ENCODE measurements at regions not wholly inside any gene's neighbourhood (a gene's known extent, or its start where the extent isn't known, plus 50 kb on each side); places are given as distances from the start of the nearest gene placed in this dataset.
A peak's percentile ranks its signal among the peaks of the same experiment; 100 is the strongest.

DNA sequence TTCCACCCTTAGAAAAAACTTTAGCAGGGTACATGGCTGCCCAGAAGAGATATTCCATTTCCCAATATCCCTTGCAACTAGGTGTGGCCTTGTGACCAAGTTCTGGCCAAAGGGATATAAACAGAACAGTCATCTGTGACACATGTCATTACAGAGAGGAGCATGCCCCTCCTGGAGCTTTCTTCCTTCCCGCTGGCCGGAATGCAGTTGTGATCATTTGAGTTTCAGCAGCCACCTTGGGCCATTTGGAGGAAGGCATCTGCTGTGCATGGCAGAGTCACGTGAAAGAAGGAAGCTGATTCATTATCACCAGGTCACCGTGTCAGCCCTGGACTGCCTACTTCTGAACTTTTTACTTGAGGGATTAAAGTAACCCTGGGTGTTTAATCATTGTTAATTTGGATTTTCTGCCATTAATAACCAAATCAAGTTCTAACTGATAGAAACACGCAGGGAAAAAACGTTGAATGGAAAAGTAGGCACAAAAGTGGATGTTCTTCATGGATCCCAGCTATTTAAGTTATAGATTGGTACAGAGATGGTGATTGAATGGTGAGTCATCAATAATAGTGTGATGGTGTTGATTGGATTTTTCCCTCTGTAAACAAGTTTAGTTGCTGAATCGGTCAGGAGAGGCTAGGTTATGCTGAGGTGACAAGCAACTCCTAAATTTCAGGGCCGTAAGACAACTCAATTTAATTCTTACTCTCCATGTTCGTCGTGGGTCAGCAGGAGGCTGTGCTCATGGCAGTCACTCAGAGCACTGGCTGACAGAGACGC lies 80.7 kb upstream of the CCDC167 start:
- no peaks in the 10 kb centered on the region for H3K9me3 ChIP-seq

DNA sequence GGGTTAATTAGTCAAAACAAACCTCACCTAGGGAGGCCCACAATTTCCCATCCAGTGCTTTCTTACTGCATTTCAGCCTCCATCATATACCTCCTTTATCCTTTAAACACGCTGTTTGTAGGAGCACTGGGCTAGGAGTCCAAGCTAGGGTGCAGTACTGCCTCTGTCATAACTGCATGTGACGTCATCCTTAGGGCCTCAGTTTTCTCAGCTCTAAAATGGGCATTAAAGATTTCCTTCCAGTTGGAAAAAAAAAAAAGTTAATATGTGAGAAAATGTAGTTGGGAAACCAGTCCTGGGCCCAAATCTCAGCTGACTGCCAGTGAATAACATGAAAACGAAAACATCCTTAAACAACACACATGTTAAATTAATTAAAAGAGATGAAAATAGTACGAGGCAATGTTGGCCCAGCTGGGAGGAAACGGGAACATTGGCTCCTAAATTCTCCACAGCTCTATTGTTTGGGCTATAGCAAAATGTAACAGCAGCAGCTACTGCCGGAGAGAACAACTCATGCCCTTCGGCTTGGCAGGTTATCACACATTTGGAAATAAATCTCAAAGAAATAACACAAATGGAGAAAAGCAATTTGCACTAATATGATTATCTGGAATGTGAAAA lies 79.9 kb upstream of the CCDC167 start:
- no peaks in the 10 kb centered on the region for H3K4me1 ChIP-seq
- DNase-seq = no peak
- WGBS (ENCODE audit: insufficient coverage, low coverage, low lambda C conversion rate, missing lambda C conversion rate) = 77% methylated on average over 7 of the region's 7 CpGs
- H3K4me3 ChIP-seq = no peak overlapping the region
- H3K27ac ChIP-seq = no peak overlapping the region
- no peaks in the 10 kb centered on the region for H3K27me3 ChIP-seq
- intact Hi-C loops (cut with DNase I) = no loop called here
- H3K9me3 ChIP-seq = no peaks in the 10 kb centered on the region
- ATAC-seq = no peak
- no peaks in the 10 kb centered on the region for H3K36me3 ChIP-seq
- TF ChIP-seq, protein P1, sequence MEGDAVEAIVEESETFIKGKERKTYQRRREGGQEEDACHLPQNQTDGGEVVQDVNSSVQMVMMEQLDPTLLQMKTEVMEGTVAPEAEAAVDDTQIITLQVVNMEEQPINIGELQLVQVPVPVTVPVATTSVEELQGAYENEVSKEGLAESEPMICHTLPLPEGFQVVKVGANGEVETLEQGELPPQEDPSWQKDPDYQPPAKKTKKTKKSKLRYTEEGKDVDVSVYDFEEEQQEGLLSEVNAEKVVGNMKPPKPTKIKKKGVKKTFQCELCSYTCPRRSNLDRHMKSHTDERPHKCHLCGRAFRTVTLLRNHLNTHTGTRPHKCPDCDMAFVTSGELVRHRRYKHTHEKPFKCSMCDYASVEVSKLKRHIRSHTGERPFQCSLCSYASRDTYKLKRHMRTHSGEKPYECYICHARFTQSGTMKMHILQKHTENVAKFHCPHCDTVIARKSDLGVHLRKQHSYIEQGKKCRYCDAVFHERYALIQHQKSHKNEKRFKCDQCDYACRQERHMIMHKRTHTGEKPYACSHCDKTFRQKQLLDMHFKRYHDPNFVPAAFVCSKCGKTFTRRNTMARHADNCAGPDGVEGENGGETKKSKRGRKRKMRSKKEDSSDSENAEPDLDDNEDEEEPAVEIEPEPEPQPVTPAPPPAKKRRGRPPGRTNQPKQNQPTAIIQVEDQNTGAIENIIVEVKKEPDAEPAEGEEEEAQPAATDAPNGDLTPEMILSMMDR (IDR thresholded peaks at IDR 0.05) = no peak
- no peak for TF ChIP-seq POLR2A (IDR thresholded peaks at IDR 0.05)

More for the DNA sequence above, 80.7 kb upstream of the CCDC167 start:
- intact Hi-C loops (cut with DNase I) = no loop called here
- no peak overlapping the region for H3K4me3 ChIP-seq
- no peaks in the 10 kb centered on the region for H3K36me3 ChIP-seq
- DNase-seq (no peak), ATAC-seq (no peak)
- WGBS (ENCODE audit: insufficient coverage, low coverage, low lambda C conversion rate, missing lambda C conversion rate) = 73% methylated on average over 9 of the region's 11 CpGs
- H3K4me1 ChIP-seq = no peaks in the 10 kb centered on the region
- H3K27me3 ChIP-seq = no peaks in the 10 kb centered on the region
- no peak overlapping the region for H3K27ac ChIP-seq
- TF ChIP-seq, protein P1 (IDR thresholded peaks at IDR 0.05) = no peak
- TF ChIP-seq POLR2A (IDR thresholded peaks at IDR 0.05) = no peak

DNA sequence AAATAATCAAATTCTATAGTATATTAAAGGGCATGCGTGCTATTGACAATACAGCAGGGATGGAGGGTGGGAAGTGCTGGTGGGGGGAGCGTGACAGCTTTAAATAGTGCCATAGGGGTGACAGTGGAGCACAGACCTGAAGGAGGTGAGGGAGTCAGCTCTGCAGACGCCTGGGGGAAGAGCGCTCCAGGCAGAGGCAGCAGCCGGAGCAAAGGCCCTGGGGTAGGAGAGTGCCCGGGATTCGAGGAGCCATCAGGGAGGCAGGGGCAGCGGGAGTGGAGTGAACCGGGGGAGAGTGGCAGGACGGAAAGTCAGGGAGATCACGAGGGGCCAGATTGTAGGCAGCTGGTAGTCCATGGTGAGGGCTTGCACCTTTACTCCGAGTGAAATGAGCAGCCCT lies 78.4 kb upstream of the CCDC167 start:
- no peaks in the 10 kb centered on the region for H3K9me3 ChIP-seq
- H3K27ac ChIP-seq = no peak overlapping the region
- no peaks in the 10 kb centered on the region for H3K27me3 ChIP-seq
- no peak for TF ChIP-seq POLR2A (IDR thresholded peaks at IDR 0.05)
- TF ChIP-seq, protein P1 (IDR thresholded peaks at IDR 0.05) = no peak
- H3K4me1 ChIP-seq = no peaks in the 10 kb centered on the region
- WGBS (ENCODE audit: insufficient coverage, low coverage, low lambda C conversion rate, missing lambda C conversion rate) = 71% methylated on average over 9 of the region's 12 CpGs
- intact Hi-C loops (cut with DNase I) = no loop called here
- ATAC-seq (peak in 1 of 4 donors; percentile 20), DNase-seq (no peak)
- H3K4me3 ChIP-seq = no peak overlapping the region
- no peaks in the 10 kb centered on the region for H3K36me3 ChIP-seq

DNA sequence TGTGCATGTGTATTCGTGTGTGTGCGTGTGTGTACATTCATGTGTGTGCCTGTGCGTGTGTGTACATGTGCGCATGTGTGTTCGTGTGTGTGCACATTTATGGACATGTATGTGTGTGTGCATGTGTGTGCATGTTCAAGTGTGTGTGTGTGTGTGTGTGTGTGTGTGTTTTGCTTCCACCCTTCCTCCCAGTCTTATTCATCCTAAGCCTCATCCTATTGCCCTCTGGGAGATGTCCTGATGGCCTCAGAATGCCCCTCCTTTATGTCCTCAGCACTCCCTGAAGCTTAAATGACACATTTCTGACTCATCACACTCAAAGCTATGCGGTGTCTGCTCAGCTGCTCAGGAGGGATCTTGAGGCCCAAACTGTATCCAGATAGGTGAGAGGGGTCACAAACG lies 76.6 kb upstream of the CCDC167 start:
- TF ChIP-seq POLR2A (IDR thresholded peaks at IDR 0.05) = no peak
- TF ChIP-seq, protein P1 (IDR thresholded peaks at IDR 0.05) = no peak
- no peaks in the 10 kb centered on the region for H3K36me3 ChIP-seq
- no peak overlapping the region for H3K4me3 ChIP-seq
- intact Hi-C loops (cut with DNase I) = no loop called here
- no peak overlapping the region for H3K27ac ChIP-seq
- DNase-seq (no peak), ATAC-seq (no peak)
- H3K9me3 ChIP-seq = no peaks in the 10 kb centered on the region
- WGBS (ENCODE audit: insufficient coverage, low coverage, low lambda C conversion rate, missing lambda C conversion rate) = 64% methylated on average over 7 of the region's 7 CpGs
- no peaks in the 10 kb centered on the region for H3K4me1 ChIP-seq
- no peaks in the 10 kb centered on the region for H3K27me3 ChIP-seq

Measured in right lobe of liver (tissue), 6 donors.